GM12878 (cell line): ENCODE measurements at regions not wholly inside any gene's neighbourhood (a gene's known extent, or its start where the extent isn't known, plus 50 kb on each side); places are given as distances from the start of the nearest gene placed in this dataset.

Source experiments
- ATAC-seq: fragments of 200-7000 bp; cut with Tn5 transposase; 3 replicates; pipeline ENCODE4 v1.9.1; 2020; ENCODE audit warnings: mild to moderate bottlenecking, moderate library complexity
- BruUV-seq: library from RNA; stranded (reverse); fragments of 400-500 nt; replicated peaks from 2 replicates; lab custom pipeline; 2021; lab: Mats Ljungman, UMichigan
- CTCF ChIA-PET: fragments of 300-600 bp; sonication (Branson Sonifier 250); formaldehyde crosslinking; extraction: SDS; loops from one replicate; lab custom pipeline; 2021; ENCODE audit warnings: inconsistent platforms; lab: Yijun Ruan, JAX
- POLR2A ChIA-PET: fragments of 350-600 bp; formaldehyde crosslinking; extraction: SDS; loops from one replicate; lab custom pipeline; 2021; ENCODE audit warnings: inconsistent platforms; lab: Charles Lee
- RAD21 ChIA-PET: fragments of 300-600 bp; sonication (Branson Sonifier 250); formaldehyde crosslinking; loops from one replicate; lab custom pipeline; 2023; ENCODE audit warnings: antibody characterized with exemption; ENCODE audit not compliant: unreplicated experiment; lab: Charles Lee
- SMC1A ChIA-PET: fragments of 300-600 bp; sonication (Branson Sonifier 250); formaldehyde crosslinking; loops from one replicate; lab custom pipeline; 2023; ENCODE audit not compliant: unreplicated experiment, uncharacterized antibody; lab: Charles Lee
- DNase-seq: peaks from one replicate; pipeline ENCODE4 v3.0.0-alpha.2; 2011; ENCODE audit warnings: low read depth, low spot score
- FAIRE-seq: peaks from 3 replicates; lab custom pipeline; 2011; peaks lifted over from hg19 to GRCh38; lab: Jason Lieb, UNC
- H2AFZ ChIP-seq: 2 replicates; pipeline ENCODE4 v1.6.0; 2011; ENCODE audit warnings: low read depth, low read length, control low read depth; ENCODE audit not compliant: control insufficient read depth
- H3K27ac ChIP-seq: 2 replicates; pipeline ENCODE4 v1.5.1; 2011; ENCODE audit warnings: control low read depth; ENCODE audit not compliant: control insufficient read depth, insufficient read depth
- H3K27me3 ChIP-seq, 2 experiments: replicated peaks in 1 of 2; 2 replicates each; pipeline versions ENCODE4 v1.6.0 to v1.6.1; 2011; ENCODE audit warnings: low read length in 1 of 2; ENCODE audit not compliant: control insufficient read depth in 2 of 2, insufficient read depth in 2 of 2
- H3K36me3 ChIP-seq, 2 experiments: 2 replicates each; pipeline ENCODE4 v1.5.1; 2011; ENCODE audit warnings: low read length in 1 of 2; ENCODE audit not compliant: control insufficient read depth in 2 of 2, insufficient read depth in 2 of 2
- H3K4me1 ChIP-seq: 2 replicates; pipeline ENCODE4 v1.6.1; 2011; ENCODE audit warnings: mild to moderate bottlenecking, low read length, moderate library complexity, mixed read lengths; ENCODE audit not compliant: control insufficient read depth, insufficient read depth
- H3K4me2 ChIP-seq: 2 replicates; pipeline ENCODE4 v1.6.0; 2011; ENCODE audit warnings: control low read depth; ENCODE audit not compliant: control insufficient read depth, insufficient read depth
- H3K4me3 ChIP-seq: fragments of 200-600 bp; sonication (generic); 2 replicates; pipeline ENCODE4 v1.5.1; 2016
- H3K79me2 ChIP-seq: 2 replicates; pipeline ENCODE4 v1.6.0; 2011; ENCODE audit warnings: low read length; ENCODE audit not compliant: control insufficient read depth, insufficient read depth
- H3K9ac ChIP-seq: 2 replicates; pipeline ENCODE4 v1.8.0; 2011; ENCODE audit warnings: low read length, control low read depth, mixed read lengths; ENCODE audit not compliant: control insufficient read depth, insufficient read depth
- H3K9me3 ChIP-seq: replicated peaks from 3 replicates; pipeline ENCODE4 v1.5.1; 2011; ENCODE audit warnings: mild to moderate bottlenecking, low read length; ENCODE audit not compliant: control insufficient read depth, insufficient read depth
- H4K20me1 ChIP-seq: 2 replicates; pipeline ENCODE4 v1.6.0; 2011; ENCODE audit not compliant: control insufficient read depth, insufficient read depth
- CEBPB ChIP-seq, 2 experiments: fragments of 150-350 bp in 1 of 2; IDR thresholded peaks; 2 replicates each; pipeline ENCODE4 v1.6.1; 2012 to 2014; ENCODE audit warnings: low read depth in 2 of 2, low read length in 2 of 2, borderline replicate concordance in 1 of 2, inconsistent platforms in 1 of 2
- CREM ChIP-seq: IDR thresholded peaks from 2 replicates; pipeline ENCODE4 v1.6.1; 2014; ENCODE audit warnings: antibody characterized with exemption, low read depth
- MEF2A ChIP-seq: IDR thresholded peaks from 2 replicates; pipeline ENCODE4 v1.6.1; 2011; ENCODE audit warnings: low read depth, mild to moderate bottlenecking, low read length, moderate library complexity; ENCODE audit not compliant: insufficient read depth
- MEF2B ChIP-seq: fragments of 450-650 bp; IDR thresholded peaks from 2 replicates; pipeline ENCODE4 v1.6.1; 2018; ENCODE audit warnings: mild to moderate bottlenecking, moderate library complexity; ENCODE audit not compliant: partially characterized antibody, poor library complexity, severe bottlenecking
- POLR2A ChIP-seq: IDR thresholded peaks from 2 replicates; pipeline ENCODE4 v1.6.1; 2011; ENCODE audit warnings: low read depth, mild to moderate bottlenecking, low read length
- STAT3 ChIP-seq: IDR thresholded peaks from 2 replicates; pipeline ENCODE4 v1.6.1; 2011; ENCODE audit warnings: low read depth, low read length, improper control_type of control experiment
- TAF1 ChIP-seq: IDR thresholded peaks from 2 replicates; pipeline ENCODE4 v1.6.1; 2011; ENCODE audit warnings: mild to moderate bottlenecking, low read depth, low read length, borderline replicate concordance
- WRNIP1 ChIP-seq: IDR thresholded peaks from 2 replicates; pipeline ENCODE4 v1.6.1; 2011; ENCODE audit warnings: low read depth, low read length, improper control_type of control experiment, borderline replicate concordance
- WGBS: methylation state at CpG from one replicate; pipeline ENCODE4 v1.1.6; 2016; ENCODE audit warnings: low lambda C conversion rate; ENCODE audit not compliant: insufficient replicate concordance, insufficient coverage; ENCODE audit errors: missing lambda C conversion rate; 5-methylcytosine and 5-hydroxymethylcytosine counted together
- in situ Hi-C: fragments of 300-500 bp; cut with MboI; formaldehyde crosslinking; loops from 9 replicates; pipeline ENCODE4 v1.14.3; 2018; ENCODE audit warnings: mixed read lengths
- intact Hi-C: fragments of 100-400 bp; cut with micrococcal nuclease; formaldehyde crosslinking; loops from one replicate; pipeline ENCODE4 v1.14.2; 2022; ENCODE audit not compliant: unreplicated experiment
- TF ChIP-seq, protein P1 (sequence below): fragments of 450-650 bp; formaldehyde crosslinking; IDR thresholded peaks from 2 replicates; pipeline ENCODE4 v1.5.0; 2022; ENCODE audit warnings: mild to moderate bottlenecking, missing genetic modification characterization
- TF ChIP-seq, protein P2 (sequence below): IDR thresholded peaks from 2 replicates; pipeline ENCODE4 v1.6.1; 2012; ENCODE audit warnings: low read depth, low read length, improper control_type of control experiment
- TF ChIP-seq, protein P3 (sequence below): IDR thresholded peaks from 2 replicates; pipeline ENCODE4 v1.6.1; 2011; ENCODE audit warnings: borderline replicate concordance, low read depth, mild to moderate bottlenecking, moderate library complexity, low read length; ENCODE audit not compliant: insufficient read depth, poor library complexity, severe bottlenecking

DNA sequence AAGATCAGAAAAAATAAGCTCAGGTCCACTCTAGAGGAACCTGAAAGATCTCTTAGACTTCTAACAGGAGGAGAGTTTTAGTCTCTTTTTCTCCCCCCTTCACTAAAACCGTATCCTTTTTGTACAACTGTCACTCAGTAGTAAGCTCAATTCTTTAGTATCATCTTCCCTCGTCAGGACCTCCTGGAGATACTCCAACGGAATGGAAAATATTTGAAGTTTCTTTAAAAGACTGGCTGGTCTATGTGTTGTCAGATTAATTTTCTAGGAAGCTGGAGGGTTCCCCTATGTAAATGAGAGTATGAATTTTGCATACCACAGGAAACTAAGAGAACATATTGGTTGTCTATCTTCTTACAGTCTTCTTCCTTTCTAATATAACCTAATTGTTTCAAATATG is 747.7 kb upstream of the CBLB start:
- ChIA-PET SMC1A (interaction anchor here (0.6 to 1.2 kb wide), 2 partner anchors 9 to 519 kb away, joined by 3 to 5 read pairs; no protein-coding TSS in a partner anchor), RAD21 (no interaction called here), CTCF (interaction anchor here (1.4 kb wide), 2 partner anchors 10 to 13 kb away, joined by 4 to 5 read pairs; no protein-coding TSS in a partner anchor), POLR2A (no interaction called here)
- H3K4me2 ChIP-seq, result no peak overlapping the region
- intact Hi-C loops (loop anchor here (10.0 kb wide), 1 partner anchor 1242 kb away; no protein-coding TSS in a partner anchor), in situ Hi-C loops (loop anchor here (10.0 to 25.0 kb wide), 2 partner anchors 754 to 942 kb away; partner anchors contain the start of gene CBLB)
- H3K9me3 ChIP-seq, result peaks cover 8% of the 10 kb centered on the region
- H3K4me3 ChIP-seq, result no peak overlapping the region
- H3K27ac ChIP-seq, result no peak overlapping the region
- no peak overlapping the region for H2AFZ ChIP-seq
- ATAC-seq, result no peak
- no TSS peak for BruUV-seq
- no peak overlapping the region for H3K9ac ChIP-seq
- H3K79me2 ChIP-seq, result no peaks in the 10 kb centered on the region
- H3K4me1 ChIP-seq, result no peaks in the 10 kb centered on the region
- no peak for DNase-seq
- no peaks in the 10 kb centered on the region for H4K20me1 ChIP-seq
- no peak for FAIRE-seq
- H3K36me3 ChIP-seq, result no peaks in the 10 kb centered on the region
- TF ChIP-seq STAT3 (no peak), TAF1 (no peak)
- TF ChIP-seq, protein P1, sequence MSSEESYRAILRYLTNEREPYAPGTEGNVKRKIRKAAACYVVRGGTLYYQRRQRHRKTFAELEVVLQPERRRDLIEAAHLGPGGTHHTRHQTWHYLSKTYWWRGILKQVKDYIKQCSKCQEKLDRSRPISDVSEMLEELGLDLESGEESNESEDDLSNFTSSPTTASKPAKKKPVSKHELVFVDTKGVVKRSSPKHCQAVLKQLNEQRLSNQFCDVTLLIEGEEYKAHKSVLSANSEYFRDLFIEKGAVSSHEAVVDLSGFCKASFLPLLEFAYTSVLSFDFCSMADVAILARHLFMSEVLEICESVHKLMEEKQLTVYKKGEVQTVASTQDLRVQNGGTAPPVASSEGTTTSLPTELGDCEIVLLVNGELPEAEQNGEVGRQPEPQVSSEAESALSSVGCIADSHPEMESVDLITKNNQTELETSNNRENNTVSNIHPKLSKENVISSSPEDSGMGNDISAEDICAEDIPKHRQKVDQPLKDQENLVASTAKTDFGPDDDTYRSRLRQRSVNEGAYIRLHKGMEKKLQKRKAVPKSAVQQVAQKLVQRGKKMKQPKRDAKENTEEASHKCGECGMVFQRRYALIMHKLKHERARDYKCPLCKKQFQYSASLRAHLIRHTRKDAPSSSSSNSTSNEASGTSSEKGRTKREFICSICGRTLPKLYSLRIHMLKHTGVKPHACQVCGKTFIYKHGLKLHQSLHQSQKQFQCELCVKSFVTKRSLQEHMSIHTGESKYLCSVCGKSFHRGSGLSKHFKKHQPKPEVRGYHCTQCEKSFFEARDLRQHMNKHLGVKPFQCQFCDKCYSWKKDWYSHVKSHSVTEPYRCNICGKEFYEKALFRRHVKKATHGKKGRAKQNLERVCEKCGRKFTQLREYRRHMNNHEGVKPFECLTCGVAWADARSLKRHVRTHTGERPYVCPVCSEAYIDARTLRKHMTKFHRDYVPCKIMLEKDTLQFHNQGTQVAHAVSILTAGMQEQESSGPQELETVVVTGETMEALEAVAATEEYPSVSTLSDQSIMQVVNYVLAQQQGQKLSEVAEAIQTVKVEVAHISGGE (CRISPR knock-in tag), result no peak
- 68% methylated on average over 3 of the region's 3 CpGs for WGBS
- no peaks in the 10 kb centered on the region for H3K27me3 ChIP-seq

DNA sequence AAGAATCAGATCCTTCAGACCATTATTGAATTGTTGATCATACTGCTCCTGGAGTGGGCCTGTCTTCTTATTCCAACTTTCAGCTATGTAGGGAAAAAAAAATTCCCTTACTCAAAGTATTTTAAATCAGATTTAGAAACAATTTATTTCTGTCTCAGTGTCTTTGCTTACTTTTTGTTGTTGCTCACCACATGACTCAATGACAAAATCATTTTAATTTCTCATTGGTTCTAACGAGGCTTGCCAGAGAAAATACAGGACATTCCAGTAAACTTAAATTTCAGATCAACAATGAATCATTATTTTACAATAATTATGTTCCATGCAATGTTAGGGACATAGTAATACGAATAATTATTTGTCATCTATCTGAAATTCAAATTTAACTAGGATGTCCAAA is 748.5 kb upstream of the CBLB start:
- intact Hi-C loops, result loop anchor here (10.0 kb wide), 1 partner anchor 1242 kb away; no protein-coding TSS in a partner anchor
- Histone ChIP-seq H3K36me3 (no peaks in the 10 kb centered on the region), H3K4me1 (no peaks in the 10 kb centered on the region), H3K4me2 (no peak overlapping the region), H3K4me3 (no peak overlapping the region), H3K9ac (no peak overlapping the region), H4K20me1 (no peaks in the 10 kb centered on the region), H3K27me3 (no peaks in the 10 kb centered on the region), H3K9me3 (peaks cover 8% of the 10 kb centered on the region), H3K27ac (no peak overlapping the region), H3K79me2 (no peaks in the 10 kb centered on the region), H2AFZ (no peak overlapping the region)
- ATAC-seq (no peak), FAIRE-seq (no peak), DNase-seq (no peak)
- no TSS peak for BruUV-seq
- ChIA-PET SMC1A (no interaction called here), POLR2A (no interaction called here), CTCF (no interaction called here), RAD21 (no interaction called here)
- in situ Hi-C loops, result loop anchor here (10.0 to 25.0 kb wide), 2 partner anchors 755 to 942 kb away; partner anchors contain the start of gene CBLB
- WGBS, result 45% methylated on average over 2 of the region's 2 CpGs
- TF ChIP-seq, protein P2, sequence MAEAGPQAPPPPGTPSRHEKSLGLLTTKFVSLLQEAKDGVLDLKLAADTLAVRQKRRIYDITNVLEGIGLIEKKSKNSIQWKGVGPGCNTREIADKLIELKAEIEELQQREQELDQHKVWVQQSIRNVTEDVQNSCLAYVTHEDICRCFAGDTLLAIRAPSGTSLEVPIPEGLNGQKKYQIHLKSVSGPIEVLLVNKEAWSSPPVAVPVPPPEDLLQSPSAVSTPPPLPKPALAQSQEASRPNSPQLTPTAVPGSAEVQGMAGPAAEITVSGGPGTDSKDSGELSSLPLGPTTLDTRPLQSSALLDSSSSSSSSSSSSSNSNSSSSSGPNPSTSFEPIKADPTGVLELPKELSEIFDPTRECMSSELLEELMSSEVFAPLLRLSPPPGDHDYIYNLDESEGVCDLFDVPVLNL, result no peak
- TF ChIP-seq WRNIP1 (no peak), MEF2B (no peak), CEBPB (IDR thresholded peaks at IDR 0.05; ENCODE audit: borderline replicate concordance in 1 of 2, low read depth in 2 of 2, low read length in 2 of 2) (no peak), POLR2A (no peak), CREM (no peak), MEF2A (no peak)
- TF ChIP-seq, protein P3, sequence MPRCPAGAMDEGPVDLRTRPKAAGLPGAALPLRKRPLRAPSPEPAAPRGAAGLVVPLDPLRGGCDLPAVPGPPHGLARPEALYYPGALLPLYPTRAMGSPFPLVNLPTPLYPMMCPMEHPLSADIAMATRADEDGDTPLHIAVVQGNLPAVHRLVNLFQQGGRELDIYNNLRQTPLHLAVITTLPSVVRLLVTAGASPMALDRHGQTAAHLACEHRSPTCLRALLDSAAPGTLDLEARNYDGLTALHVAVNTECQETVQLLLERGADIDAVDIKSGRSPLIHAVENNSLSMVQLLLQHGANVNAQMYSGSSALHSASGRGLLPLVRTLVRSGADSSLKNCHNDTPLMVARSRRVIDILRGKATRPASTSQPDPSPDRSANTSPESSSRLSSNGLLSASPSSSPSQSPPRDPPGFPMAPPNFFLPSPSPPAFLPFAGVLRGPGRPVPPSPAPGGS, result no peak
